ENCODE measurements at regions not wholly inside any gene's neighbourhood (a gene's known extent, or its start where the extent isn't known, plus 50 kb on each side); places are given as distances from the start of the nearest gene placed in this dataset.
"Not testable (repeated sequence)": the region's sequence is repeated elsewhere in the genome, so short reads cannot be mapped to it uniquely, and the experiment has no call there.

- H3K9me3 ChIP-seq, result no peaks in the 10 kb centered on the region
- peaks cover 0 to 1% (median 0%) of the 10 kb centered on the region in 4 donors for H3K27me3 ChIP-seq
- no peak overlapping the region for H3K4me3 ChIP-seq
- 70% methylated on average over 2 of the region's 2 CpGs for WGBS
- no peak overlapping the region for H3K27ac ChIP-seq (replicated peaks in 1 of 4)
- H3K4me1 ChIP-seq, result no peaks in the 10 kb centered on the region
- no peaks in the 10 kb centered on the region for H3K36me3 ChIP-seq
- DNase-seq (ENCODE audit: extremely low spot score), result no peak
- intact Hi-C loops (cut with DNase I), result no loop called here
- no peak for TF ChIP-seq EP300 (IDR thresholded peaks at IDR 0.05)
- TF ChIP-seq POLR2AphosphoS5 (IDR thresholded peaks at IDR 0.05), result no peak
- no peak for TF ChIP-seq POLR2A (IDR thresholded peaks at IDR 0.05; ENCODE audit: low read depth)
- TF ChIP-seq CTCF (IDR thresholded peaks at IDR 0.05), result no peak
Measured at GRCh38 chr14:101090976-101091375, 187.5 kb upstream of the RTL1 start.

- H3K36me3 ChIP-seq; intact Hi-C loops (cut with DNase I); H3K27ac ChIP-seq (replicated peaks in 1 of 4); H3K4me1 ChIP-seq; H3K27me3 ChIP-seq; DNase-seq (ENCODE audit: extremely low spot score); H3K9me3 ChIP-seq; H3K4me3 ChIP-seq: not testable (repeated sequence)
- WGBS, result 89% methylated on average over 6 of the region's 6 CpGs
Measured at GRCh38 chr14:101094916-101095315, 191.4 kb upstream of the RTL1 start.

- no peak for DNase-seq (ENCODE audit: extremely low spot score)
- peaks cover 0 to 13% (median 3%) of the 10 kb centered on the region in 4 donors for H3K9me3 ChIP-seq
- H3K27me3 ChIP-seq, result peaks cover 0 to 7% (median 0%) of the 10 kb centered on the region in 4 donors
- 91% methylated on average over 2 of the region's 2 CpGs for WGBS
- H3K36me3 ChIP-seq, result no peaks in the 10 kb centered on the region
- no peaks in the 10 kb centered on the region for H3K4me1 ChIP-seq
- no peak overlapping the region for H3K27ac ChIP-seq (replicated peaks in 1 of 4)
- intact Hi-C loops (cut with DNase I), result no loop called here
- no peak for TF ChIP-seq POLR2A (IDR thresholded peaks at IDR 0.05; ENCODE audit: low read depth)
- no peak for TF ChIP-seq CTCF (IDR thresholded peaks at IDR 0.05)
- no peak for TF ChIP-seq POLR2AphosphoS5 (IDR thresholded peaks at IDR 0.05)
- TF ChIP-seq EP300 (IDR thresholded peaks at IDR 0.05), result no peak
- no peak overlapping the region for H3K4me3 ChIP-seq
Measured at GRCh38 chr14:101096551-101096950, 193.0 kb upstream of the RTL1 start.

GRCh38 chr14:101097109-101097793 lies 193.7 kb upstream of the RTL1 start:
- peaks cover 0 to 12% (median 0%) of the 10 kb centered on the region in 4 donors for H3K27me3 ChIP-seq
- no peak overlapping the region for H3K4me3 ChIP-seq
- TF ChIP-seq POLR2A (IDR thresholded peaks at IDR 0.05; ENCODE audit: low read depth) (no peak), POLR2AphosphoS5 (IDR thresholded peaks at IDR 0.05) (no peak), CTCF (IDR thresholded peaks at IDR 0.05) (no peak), EP300 (IDR thresholded peaks at IDR 0.05) (no peak)
- no peak overlapping the region for H3K27ac ChIP-seq (replicated peaks in 1 of 4)
- no peak for DNase-seq (ENCODE audit: extremely low spot score)
- intact Hi-C loops (cut with DNase I), result no loop called here
- no peaks in the 10 kb centered on the region for H3K36me3 ChIP-seq
- no peaks in the 10 kb centered on the region for H3K4me1 ChIP-seq
- peaks cover 0 to 13% (median 3%) of the 10 kb centered on the region in 4 donors for H3K9me3 ChIP-seq
- WGBS, result 76% methylated on average over 3 of the region's 3 CpGs

- 51% methylated on average over 3 of the region's 3 CpGs for WGBS
Measured at GRCh38 chr14:101098177-101098576, 194.7 kb upstream of the RTL1 start.

More at GRCh38 chr14:101098177-101098576, 194.7 kb upstream of the RTL1 start:
- DNase-seq (ENCODE audit: extremely low spot score), result no peak
- no peaks in the 10 kb centered on the region for H3K36me3 ChIP-seq
- no peak overlapping the region for H3K27ac ChIP-seq (replicated peaks in 1 of 4)
- peaks cover 0 to 20% (median 0%) of the 10 kb centered on the region in 4 donors for H3K27me3 ChIP-seq
- TF ChIP-seq POLR2A (IDR thresholded peaks at IDR 0.05; ENCODE audit: low read depth) (no peak), EP300 (IDR thresholded peaks at IDR 0.05) (no peak), CTCF (IDR thresholded peaks at IDR 0.05) (no peak), POLR2AphosphoS5 (IDR thresholded peaks at IDR 0.05) (no peak)
- no peaks in the 10 kb centered on the region for H3K4me1 ChIP-seq
- peaks cover 0 to 13% (median 3%) of the 10 kb centered on the region in 4 donors for H3K9me3 ChIP-seq
- intact Hi-C loops (cut with DNase I), result no loop called here
- H3K4me3 ChIP-seq, result no peak overlapping the region
